ENCODE measurements at regions not wholly inside any gene's neighbourhood (a gene's known extent, or its start where the extent isn't known, plus 50 kb on each side); places are given as distances from the start of the nearest gene placed in this dataset.

- H3K56ac ChIP-seq (ENCODE audit: extremely low read depth, insufficient read depth, low read length), result no peak overlapping the region
- no peak overlapping the region for H4K8ac ChIP-seq (ENCODE audit: low read depth in 2 of 2, low read length in 2 of 2)
- H3K14ac ChIP-seq (replicated peaks; ENCODE audit: low read depth, low read length), result no peak overlapping the region
- no peak overlapping the region for H2AFZ ChIP-seq (replicated peaks; ENCODE audit: low read length, poor library complexity)
- H3K27me3 ChIP-seq (ENCODE audit: control insufficient read depth, insufficient read depth, low read length), result peaks cover 43% of the 10 kb centered on the region
- H3K9me1 ChIP-seq (ENCODE audit: insufficient read depth, low read length), result no peaks in the 10 kb centered on the region
- no peak overlapping the region for H2AK5ac ChIP-seq (ENCODE audit: low read depth, low read length)
- ChIA-PET POLR2A (ENCODE audit: unreplicated experiment) (no interaction called here), CTCF (no interaction called here)
- no peak overlapping the region for H4K5ac ChIP-seq (ENCODE audit: low read depth, low read length)
- intact Hi-C loops (cut with micrococcal nuclease) (loop anchor here (10.0 kb wide), 1 partner anchor 92 kb away; no protein-coding TSS in a partner anchor), in situ Hi-C loops (cut with MboI; ENCODE audit: low sequenced_read_pairs) (no loop called here), dilution Hi-C loops (cut with HindIII; ENCODE audit: low sequenced_read_pairs, unreplicated experiment) (no loop called here)
- H3K4ac ChIP-seq (ENCODE audit: low read depth, low read length), result no peak overlapping the region
- H2BK20ac ChIP-seq (ENCODE audit: low read depth, low read length), result no peak overlapping the region
- H2BK5ac ChIP-seq (ENCODE audit: low read depth, low read length, poor library complexity, severe bottlenecking), result no peak overlapping the region
- H3K23ac ChIP-seq (ENCODE audit: low read depth, low read length), result no peak overlapping the region
- H3K27ac ChIP-seq (ENCODE audit: insufficient read depth, low read length), result no peak overlapping the region
- DNase-seq, result no peak
- no peaks in the 10 kb centered on the region for H3K36me3 ChIP-seq (ENCODE audit: control insufficient read depth, insufficient read depth, low read length)
- H3K9ac ChIP-seq (ENCODE audit: low read depth, low read length), result no peak overlapping the region
- no peak overlapping the region for H2BK120ac ChIP-seq (ENCODE audit: low read depth, low read length)
- H3K4me1 ChIP-seq (ENCODE audit: control insufficient read depth, insufficient read depth, low read length), result no peaks in the 10 kb centered on the region; the same call in 1 of the 2 replicates
- H3K9me3 ChIP-seq (ENCODE audit: control insufficient read depth, insufficient read depth, low read length), result 0 out of 2 replicates have a peak, but pooled peaks cover 4% of the 10 kb centered on the region
- WGBS, 2 experiments (ENCODE audit: extremely low coverage in 2 of 2, insufficient read length in 1 of 2), result no CpG with 5 or more reads among the region's 3 CpGs
- H3K79me1 ChIP-seq (ENCODE audit: low read depth in 1 of 2, low read length in 2 of 2), result no peaks in the 10 kb centered on the region
- BruUV-seq (replicated peaks), result no TSS peak
- H2AK9ac ChIP-seq (replicated peaks; ENCODE audit: low read depth, low read length, poor library complexity), result no peak overlapping the region
- no peak overlapping the region for H3K4me3 ChIP-seq (ENCODE audit: insufficient read depth, low read depth, low read length)
- H3K4me2 ChIP-seq (ENCODE audit: low read depth, low read length), result no peak overlapping the region
- no peak overlapping the region for H2BK15ac ChIP-seq (ENCODE audit: low read depth, low read length)
- no peak for TF ChIP-seq MXI1 (IDR thresholded peaks at IDR 0.05; ENCODE audit: borderline replicate concordance, low read depth, low read length)
- TF ChIP-seq NFE2L2 (IDR thresholded peaks at IDR 0.05; ENCODE audit: low read depth, low read length), result no peak
- no peak for TF ChIP-seq CHD1 (IDR thresholded peaks at IDR 0.05; ENCODE audit: low read depth, low read length)
- TF ChIP-seq POLR2A (IDR thresholded peaks at IDR 0.05; ENCODE audit: low read depth, low read length), result no peak
- TF ChIP-seq BHLHE40 (IDR thresholded peaks at IDR 0.05; ENCODE audit: low read depth, low read length), result no peak
- TF ChIP-seq SMC3 (IDR thresholded peaks at IDR 0.05; ENCODE audit: low read depth, low read length), result no peak
- no peak for TF ChIP-seq RFX5 (IDR thresholded peaks at IDR 0.05; ENCODE audit: low read depth, low read length)
- no peak for TF ChIP-seq USF2 (IDR thresholded peaks at IDR 0.05; ENCODE audit: low read depth, low read length)
- TF ChIP-seq FOS (IDR thresholded peaks at IDR 0.05; ENCODE audit: low read depth, low read length), result no peak
- no peak for TF ChIP-seq MAZ (IDR thresholded peaks at IDR 0.05; ENCODE audit: borderline replicate concordance, low read depth, low read length)
- TF ChIP-seq MAFK (IDR thresholded peaks at IDR 0.05; ENCODE audit: low read depth, low read length), result no peak
- no peak for TF ChIP-seq RAD21 (IDR thresholded peaks at IDR 0.05; ENCODE audit: low read length)
- H3K18ac ChIP-seq (ENCODE audit: low read depth, low read length), result no peak overlapping the region
- H4K20me1 ChIP-seq (ENCODE audit: insufficient read depth, low read length), result no peaks in the 10 kb centered on the region
- H4K91ac ChIP-seq (ENCODE audit: insufficient read depth, low read depth, low read length), result no peak overlapping the region
- no peak for ATAC-seq (ENCODE audit: low read depth)
Observed at GRCh38 chr13:20297181-20297580, 65.1 kb upstream of the GJB6 start.
